HG03520 (cell line): ENCODE measurements at regions not wholly inside any gene's neighbourhood (a gene's known extent, or its start where the extent isn't known, plus 50 kb on each side); places are given as distances from the start of the nearest gene placed in this dataset.
A peak's percentile ranks its signal among the peaks of the same experiment; 100 is the strongest.

ENCODE experiments used
- ATAC-seq: cut with Tn5 transposase; IDR thresholded peaks from one replicate; pipeline ENCODE4 v1.9.1; 2021; ENCODE audit warnings: mild to moderate bottlenecking, moderate library complexity; ENCODE audit not compliant: unreplicated experiment

DNA sequence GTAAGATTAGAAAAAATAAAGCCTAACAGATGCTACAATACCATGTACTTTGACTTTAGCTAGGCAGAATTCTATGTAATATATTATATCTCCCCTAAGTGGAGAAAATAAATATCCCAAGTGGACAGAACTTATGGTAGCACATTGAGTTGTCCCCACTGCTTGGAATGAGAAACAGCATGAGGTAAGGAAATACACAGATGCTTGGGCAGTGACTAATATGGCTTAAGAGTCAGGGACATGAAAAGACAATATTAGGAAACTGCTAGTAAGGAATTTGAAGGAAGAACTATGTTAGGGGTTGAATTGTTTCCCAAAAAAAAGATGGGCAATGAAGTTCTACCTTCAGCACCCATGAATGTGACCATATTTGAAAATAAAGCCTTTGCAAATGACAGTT is 2265.1 kb downstream of the PCDH7 start:
- ATAC-seq: no peak

DNA sequence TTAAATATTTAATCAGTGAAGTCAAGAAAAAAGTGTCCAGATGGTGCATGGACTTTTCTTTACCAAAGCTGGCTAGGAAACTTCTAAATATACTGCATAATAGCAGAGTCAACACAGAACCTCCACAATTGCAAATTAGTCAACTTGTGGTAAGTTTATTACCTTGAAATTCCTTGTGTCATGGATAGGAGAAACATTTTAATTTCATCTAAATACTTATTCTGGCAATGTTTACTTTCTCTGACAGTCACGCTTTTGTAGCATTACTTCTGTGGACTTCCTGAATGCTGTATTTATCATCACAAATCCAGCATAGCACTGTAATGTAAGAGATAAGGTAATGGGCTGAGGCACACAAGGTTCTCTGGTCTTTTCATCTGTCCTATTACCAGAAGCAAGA is 2266.1 kb downstream of the PCDH7 start:
- ATAC-seq: no peak

DNA sequence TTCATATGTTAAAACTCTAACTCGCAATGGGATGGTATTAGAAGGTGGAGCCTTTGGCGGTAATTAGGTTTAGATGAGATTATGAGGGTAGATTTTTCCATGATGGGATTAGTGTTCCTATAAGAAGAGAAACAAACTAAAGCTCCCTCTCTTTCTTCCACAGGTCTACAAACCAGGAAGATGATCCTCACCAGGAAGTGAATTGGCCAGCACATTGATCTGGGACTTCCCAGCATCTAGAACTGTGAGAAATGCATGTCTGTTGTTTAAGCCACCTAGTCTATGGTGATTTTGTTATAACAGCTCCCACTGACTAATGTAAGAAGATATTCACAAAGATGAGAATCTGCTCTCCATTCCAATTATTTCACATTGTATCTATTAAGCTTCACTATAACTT is 2266.9 kb downstream of the PCDH7 start:
- ATAC-seq: no peak

DNA sequence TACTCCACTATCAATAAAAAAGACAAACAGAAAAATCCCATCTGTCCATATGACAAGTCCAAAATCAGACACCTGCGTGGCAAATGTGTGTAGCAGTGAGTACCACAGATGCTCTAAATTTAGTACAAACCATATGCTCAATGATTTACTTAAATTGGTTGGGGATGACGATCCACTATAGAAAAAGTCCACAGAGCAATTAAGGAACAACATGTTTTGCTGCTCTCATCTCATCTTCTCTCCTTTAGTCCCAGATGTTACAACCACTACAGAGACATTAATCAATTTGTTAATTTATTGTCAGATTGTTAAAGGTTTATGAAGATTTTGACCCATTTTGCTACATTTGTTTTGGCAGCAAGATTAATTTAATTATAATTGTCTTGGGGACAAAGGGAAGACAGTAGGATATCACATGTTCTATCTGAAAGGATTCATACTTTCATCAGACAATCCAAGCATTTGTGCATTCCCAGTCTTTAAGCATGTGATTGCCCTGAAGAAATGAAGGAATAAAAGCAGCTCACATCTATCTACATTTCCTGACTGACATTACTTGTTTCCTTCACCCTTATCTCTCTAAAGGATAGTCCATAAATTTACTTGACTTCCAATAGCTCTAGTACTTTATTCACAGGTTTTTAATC is 2268.1 kb downstream of the PCDH7 start:
- no peak for ATAC-seq

DNA sequence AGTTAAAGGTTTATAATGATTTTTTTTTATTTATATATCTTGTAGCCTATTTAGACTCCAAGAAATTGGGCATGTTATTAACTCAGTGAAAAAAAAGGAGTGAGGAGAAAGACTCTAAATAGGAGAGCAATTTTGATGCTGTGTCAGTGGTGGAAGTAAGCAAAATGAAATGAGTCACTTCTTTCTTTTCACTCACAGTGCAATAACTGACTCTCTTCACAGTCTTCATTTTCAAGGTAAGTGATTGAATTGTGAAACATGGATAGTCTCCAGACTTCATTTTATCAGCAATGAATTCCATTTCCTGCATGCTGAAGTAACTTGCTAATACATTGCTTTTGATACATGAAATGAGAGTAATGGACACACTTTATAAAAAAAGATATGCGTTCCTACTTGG is 2271.5 kb downstream of the PCDH7 start:
- ATAC-seq: no peak

GRCh38 chr4:32994981-32995881 is 2275.1 kb downstream of the PCDH7 start:
- ATAC-seq: no peak

- ATAC-seq: no peak
These were observed 2293.1 kb downstream of the PCDH7 start for GRCh38 chr4:33013282-33013681.

GRCh38 chr4:33025236-33025635 is 2305.1 kb downstream of the PCDH7 start:
- ATAC-seq: no peak

- no peak for ATAC-seq
These were observed 2309.8 kb downstream of the PCDH7 start for GRCh38 chr4:33029976-33030375.

DNA sequence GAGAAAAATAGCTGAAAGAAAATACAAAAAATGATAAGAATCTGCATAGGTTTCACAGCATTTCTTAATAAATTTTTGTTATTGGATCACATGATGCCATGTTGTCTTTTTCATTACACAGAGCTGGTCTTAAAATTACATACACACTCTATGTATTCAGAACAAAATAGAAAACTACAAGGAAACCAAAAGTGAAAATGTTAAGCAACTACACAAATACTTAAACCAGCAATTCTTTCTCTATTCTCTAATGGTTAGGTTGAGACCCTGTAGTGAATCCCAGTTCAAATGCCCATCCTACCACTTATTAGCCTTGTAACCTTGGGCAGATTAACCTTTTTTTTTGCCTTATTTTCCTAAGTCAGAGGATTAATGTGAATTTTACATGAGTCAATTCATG is 2311.2 kb downstream of the PCDH7 start:
- ATAC-seq: no peak

DNA sequence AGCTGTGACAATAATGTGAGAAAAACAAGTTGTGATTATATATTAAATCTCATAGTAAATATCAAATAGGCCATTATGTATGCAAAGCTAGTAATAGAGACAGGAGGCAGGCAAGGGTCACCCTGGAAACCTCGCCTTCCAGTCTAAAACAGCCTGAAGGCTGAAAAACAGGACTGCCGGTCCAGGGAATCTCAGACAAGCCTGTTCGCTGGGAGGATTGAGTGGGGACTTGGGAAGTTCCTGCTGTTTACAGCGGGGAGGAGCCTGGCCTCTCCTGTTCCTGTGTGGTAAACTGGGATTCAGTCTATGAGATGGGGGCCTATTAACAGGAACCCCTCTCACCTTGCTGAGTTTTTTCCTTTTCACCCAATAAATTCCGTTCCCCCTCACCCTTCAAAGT is 2317.3 kb downstream of the PCDH7 start:
- no peak for ATAC-seq

- no peak for ATAC-seq
These were observed 2325.2 kb downstream of the PCDH7 start for GRCh38 chr4:33045334-33045733.

GRCh38 chr4:33052241-33052640 is 2332.1 kb downstream of the PCDH7 start:
- no peak for ATAC-seq

DNA sequence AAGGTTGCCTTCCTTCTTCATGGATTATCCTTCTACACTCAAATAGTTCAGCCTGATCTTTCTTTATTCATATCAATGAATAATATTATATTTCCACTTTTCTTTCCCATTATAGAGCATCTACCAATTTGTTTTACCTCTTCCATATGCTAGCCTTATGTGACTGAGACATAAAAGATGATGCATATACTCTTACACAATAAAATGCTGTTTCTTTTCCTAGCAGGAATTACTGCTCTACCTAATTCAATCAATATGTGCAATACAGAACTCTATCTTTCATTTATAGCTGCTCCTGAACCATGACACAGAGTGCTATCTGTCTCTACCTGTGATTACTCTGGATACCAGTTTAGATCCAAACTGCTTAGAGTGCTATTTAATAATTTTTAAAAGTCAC is 2334.0 kb downstream of the PCDH7 start:
- no peak for ATAC-seq

- no peak for ATAC-seq
These were observed 2334.6 kb downstream of the PCDH7 start for GRCh38 chr4:33054656-33055196.

- ATAC-seq: no peak
These were observed 2337.6 kb downstream of the PCDH7 start for GRCh38 chr4:33057736-33058135.

DNA sequence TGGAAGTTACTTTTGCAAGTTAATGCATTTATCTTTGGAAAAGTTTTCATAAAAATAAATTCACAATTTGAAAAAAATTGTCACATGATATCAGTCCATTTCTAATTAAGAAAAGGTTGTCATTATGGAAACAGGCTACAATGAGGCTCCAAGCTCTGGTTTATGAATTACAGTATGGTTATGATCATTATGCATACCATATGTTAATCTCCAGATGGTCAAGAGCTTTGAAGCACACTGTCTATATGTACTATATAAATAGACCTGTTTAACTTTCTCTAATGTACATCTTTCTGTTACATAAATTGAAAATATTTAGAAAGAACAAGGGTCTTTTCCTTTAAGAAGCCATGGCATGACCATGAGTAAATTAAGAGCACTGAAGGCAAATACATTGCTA is 2338.8 kb downstream of the PCDH7 start:
- ATAC-seq: no peak

GRCh38 chr4:33060674-33061542 is 2340.7 kb downstream of the PCDH7 start:
- peak; percentile 60 for ATAC-seq

DNA sequence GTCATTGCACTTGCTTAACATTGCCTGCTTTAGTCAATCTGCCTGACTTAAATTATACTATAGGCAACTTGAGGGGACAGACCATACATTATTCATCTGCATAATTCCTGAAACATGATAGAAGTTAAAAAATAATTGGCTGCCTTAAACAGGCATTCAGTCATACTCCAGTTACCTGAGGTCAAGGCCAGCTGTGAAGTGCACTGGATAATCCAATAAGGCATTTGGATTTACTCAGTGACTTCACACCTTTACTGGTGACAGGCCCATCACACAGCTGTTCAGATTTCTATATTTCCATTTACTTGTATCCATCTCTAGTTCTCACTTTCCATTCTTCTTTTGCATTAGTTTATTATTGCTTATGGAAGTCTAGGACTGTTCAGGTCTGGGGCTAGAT is 2341.6 kb downstream of the PCDH7 start:
- no peak for ATAC-seq

- no peak for ATAC-seq
These were observed 2342.1 kb downstream of the PCDH7 start for GRCh38 chr4:33062155-33062806.

- no peak for ATAC-seq
These were observed 2343.1 kb downstream of the PCDH7 start for GRCh38 chr4:33063241-33063640.
